SK-N-SH (cell line): ENCODE measurements at regions not wholly inside any gene's neighbourhood (a gene's known extent, or its start where the extent isn't known, plus 50 kb on each side); places are given as distances from the start of the nearest gene placed in this dataset.

Experiments used
- CTCF ChIA-PET: fragments of 300-600, 350-600 bp; formaldehyde crosslinking; extraction: SDS; loops from one replicate; lab custom pipeline; 2021; lab: Yijun Ruan, JAX
- POLR2A ChIA-PET: fragments of 350-600 bp; sonication (Branson Sonifier 250); formaldehyde crosslinking; extraction: SDS; loops from one replicate; lab custom pipeline; 2020; ENCODE audit warnings: antibody characterized with exemption, inconsistent platforms; lab: Yijun Ruan, JAX
- DNase-seq: peaks from one replicate; pipeline ENCODE4 v3.0.0; 2012
- H2AFZ ChIP-seq: fragments of 200-600 bp; sonication (generic); 2 replicates; pipeline ENCODE4 v1.8.1; 2016; ENCODE audit warnings: antibody characterized with exemption, mild to moderate bottlenecking, low read depth
- H3F3A ChIP-seq: fragments of 200-600 bp; sonication (generic); replicated peaks from 2 replicates; pipeline ENCODE3; 2016; ENCODE audit warnings: antibody characterized with exemption, mild to moderate bottlenecking; ENCODE audit not compliant: insufficient read depth
- H3K27ac ChIP-seq, 2 experiments: fragments of 200-500 bp in 1 of 2; fragments of 200-600 bp in 1 of 2; sonication (Bioruptor generic) in 1 of 2; sonication (generic), shearing (Covaris generic) in 1 of 2; 2 replicates each; pipeline versions ENCODE4 v1.5.1 to v1.6.1; 2014 to 2016; ENCODE audit warnings: low read depth in 2 of 2, inconsistent platforms in 1 of 2, low read length in 1 of 2, mild to moderate bottlenecking in 1 of 2, mixed read lengths in 1 of 2
- H3K27me3 ChIP-seq: fragments of 200-600 bp; sonication (generic), shearing (Covaris generic); 2 replicates; pipeline ENCODE4 v1.6.1; 2016; ENCODE audit warnings: mixed run types; ENCODE audit not compliant: insufficient read depth
- H3K36me3 ChIP-seq, 2 experiments: fragments of 200-500 bp in 1 of 2; fragments of 200-600 bp in 1 of 2; sonication (Bioruptor generic) in 1 of 2; sonication (generic) in 1 of 2; replicated peaks in 1 of 2; 2 replicates each; pipeline versions ENCODE3 to v1.5.1; 2014 to 2016; ENCODE audit warnings: low read length in 1 of 2, mild to moderate bottlenecking in 1 of 2; ENCODE audit not compliant: insufficient read depth in 2 of 2, control insufficient read depth in 1 of 2
- H3K4me1 ChIP-seq, 2 experiments: fragments of 200-500 bp in 1 of 2; fragments of 200-600 bp in 1 of 2; sonication (Bioruptor generic) in 1 of 2; sonication (generic), shearing (Covaris generic) in 1 of 2; 2 replicates each; pipeline versions ENCODE4 v1.5.1 to v1.6.1; 2014 to 2016; ENCODE audit warnings: low read depth in 1 of 2, low read length in 1 of 2, mixed run types in 1 of 2; ENCODE audit not compliant: insufficient read depth in 2 of 2, control insufficient read depth in 1 of 2
- H3K4me2 ChIP-seq: fragments of 200-600 bp; sonication (generic), shearing (Covaris generic); 2 replicates; pipeline ENCODE4 v1.6.1; 2017; ENCODE audit warnings: mixed run types
- H3K4me3 ChIP-seq, 2 experiments: fragments of 200-500 bp in 1 of 2; fragments of 200-600 bp in 1 of 2; sonication (Bioruptor generic) in 1 of 2; sonication (generic), shearing (Covaris generic) in 1 of 2; 2 replicates each; pipeline versions ENCODE4 v1.5.1 to v1.8.1; 2014 to 2016; ENCODE audit warnings: low read depth in 2 of 2, inconsistent platforms in 1 of 2, low read length in 1 of 2, mild to moderate bottlenecking in 1 of 2, mixed read lengths in 1 of 2, moderate library complexity in 1 of 2
- H3K79me2 ChIP-seq: fragments of 200-600 bp; sonication (generic); 2 replicates; pipeline ENCODE4 v1.8.1; 2017; ENCODE audit warnings: mild to moderate bottlenecking; ENCODE audit not compliant: insufficient read depth
- H3K9ac ChIP-seq: fragments of 200-600 bp; sonication (generic); 2 replicates; pipeline ENCODE4 v1.6.1; 2017; ENCODE audit warnings: mixed run types
- H3K9me2 ChIP-seq: fragments of 200-600 bp; sonication (generic); 2 replicates; pipeline ENCODE4 v1.6.1; 2017; ENCODE audit warnings: mixed run types
- H3K9me3 ChIP-seq: fragments of 200-600 bp; sonication (generic); 2 replicates; pipeline ENCODE4 v1.6.1; 2017; ENCODE audit warnings: mixed run types, mild to moderate bottlenecking, moderate library complexity
- H4K20me1 ChIP-seq: fragments of 200-600 bp; sonication (generic); 2 replicates; pipeline ENCODE4 v1.6.1; 2017; ENCODE audit warnings: mild to moderate bottlenecking, mixed run types; ENCODE audit not compliant: insufficient read depth
- CHD2 ChIP-seq: fragments of 150-350 bp; IDR thresholded peaks from 2 replicates; pipeline ENCODE4 v1.6.1; 2018; ENCODE audit warnings: low read length; ENCODE audit not compliant: partially characterized antibody
- CTCF ChIP-seq: fragments of 200-600 bp; sonication (generic); IDR thresholded peaks from 2 replicates; pipeline ENCODE4 v1.6.1; 2017; ENCODE audit warnings: antibody characterized with exemption, mild to moderate bottlenecking, moderate library complexity
- ELF1 ChIP-seq: IDR thresholded peaks from 2 replicates; pipeline ENCODE4 v1.4.0; 2012
- EZH2phosphoT487 ChIP-seq: fragments of 200-600 bp; sonication (generic); IDR thresholded peaks from 2 replicates; pipeline ENCODE4 v1.6.1; 2017; ENCODE audit warnings: low read depth, mixed run types, mild to moderate bottlenecking, antibody characterized with exemption, moderate library complexity, borderline replicate concordance
- FOSL2 ChIP-seq: IDR thresholded peaks from 2 replicates; pipeline ENCODE4 v1.4.0; 2012; ENCODE audit warnings: low read depth, mild to moderate bottlenecking, moderate library complexity, borderline replicate concordance
- FOXJ3 ChIP-seq: sonication (generic); formaldehyde crosslinking; IDR thresholded peaks from 2 replicates; pipeline ENCODE4 v1.5.1; 2020; ENCODE audit warnings: mild to moderate bottlenecking, missing genetic modification reagents
- IRF3 ChIP-seq: fragments of 150-350 bp; IDR thresholded peaks from 2 replicates; pipeline ENCODE4 v1.6.1; 2016; ENCODE audit warnings: mild to moderate bottlenecking, low read depth, low read length
- MAX ChIP-seq: IDR thresholded peaks from 2 replicates; pipeline ENCODE4 v1.4.0; 2012; ENCODE audit warnings: low read depth
- POLR2AphosphoS5 ChIP-seq: IDR thresholded peaks from 2 replicates; pipeline ENCODE4 v1.6.1; 2012; ENCODE audit warnings: low read depth, low read length
- RCOR1 ChIP-seq: fragments of 150-350 bp; IDR thresholded peaks from 2 replicates; pipeline ENCODE4 v1.6.1; 2017; ENCODE audit warnings: antibody characterized with exemption, low read length
- REST ChIP-seq: IDR thresholded peaks from 2 replicates; pipeline ENCODE4 v1.6.1; 2012; ENCODE audit warnings: mild to moderate bottlenecking, low read depth, low read length, moderate library complexity
- TAF1 ChIP-seq: IDR thresholded peaks from 2 replicates; pipeline ENCODE4 v1.6.1; 2012; ENCODE audit warnings: low read depth, mild to moderate bottlenecking, low read length, moderate library complexity, borderline replicate concordance
- USF1 ChIP-seq: IDR thresholded peaks from 2 replicates; pipeline ENCODE4 v1.4.0; 2012; ENCODE audit warnings: low read depth, borderline replicate concordance
- USF2 ChIP-seq: fragments of 150-350 bp; IDR thresholded peaks from 2 replicates; pipeline ENCODE4 v1.6.1; 2017; ENCODE audit warnings: antibody characterized with exemption, low read length, low read depth, borderline replicate concordance
- WGBS: methylation state at CpG from one replicate; pipeline ENCODE4 v1.1.6; 2017; ENCODE audit warnings: low lambda C conversion rate; 5-methylcytosine and 5-hydroxymethylcytosine counted together

GRCh38 chr5:167271511-167271910 is 1019.9 kb upstream of the WWC1 start:
- TF ChIP-seq FOSL2 (no peak), IRF3 (no peak), TAF1 (no peak), USF1 (no peak), CHD2 (no peak), EZH2phosphoT487 (no peak)
- TF ChIP-seq, all 33 proteins: peak for 0
- Histone ChIP-seq H3K4me2 (no peak overlapping the region), H3K79me2 (no peaks in the 10 kb centered on the region), H3K9me3 (no peaks in the 10 kb centered on the region), H2AFZ (no peak overlapping the region), H3K9ac (no peak overlapping the region), H3K4me1 (no peaks in the 10 kb centered on the region; a peak in 1 of 4 replicates), H3K9me2 (no peaks in the 10 kb centered on the region), H3K27ac (no peak overlapping the region), H3K36me3 (no peaks in the 10 kb centered on the region), H3F3A (no peaks in the 10 kb centered on the region), H3K4me3 (no peak overlapping the region), H3K27me3 (no peaks in the 10 kb centered on the region), H4K20me1 (no peaks in the 10 kb centered on the region)
- DNase-seq: no peak
- POLR2A ChIA-PET: no interaction called here
- CTCF ChIA-PET: interaction anchor here (0.6 to 0.8 kb wide), 2 partner anchors 10 to 1540 kb away, joined by 3 read pairs; no protein-coding TSS in a partner anchor
- 68% methylated on average over 4 of the region's 4 CpGs for WGBS

GRCh38 chr5:167280111-167280510 is 1011.3 kb upstream of the WWC1 start:
- H3K9me2 ChIP-seq: no peaks in the 10 kb centered on the region
- no peaks in the 10 kb centered on the region for H3K27me3 ChIP-seq
- H3K36me3 ChIP-seq: no peaks in the 10 kb centered on the region
- ChIA-PET POLR2A (no interaction called here), CTCF (no interaction called here)
- H3K9me3 ChIP-seq: no peaks in the 10 kb centered on the region
- H3K9ac ChIP-seq: no peak overlapping the region
- 58% methylated on average over 2 of the region's 3 CpGs for WGBS
- H3K4me1 ChIP-seq: no peaks in the 10 kb centered on the region
- no peak overlapping the region for H2AFZ ChIP-seq
- H3K4me2 ChIP-seq: no peak overlapping the region
- H3K4me3 ChIP-seq: no peak overlapping the region
- peaks cover 4% of the 10 kb centered on the region for H3F3A ChIP-seq
- no peak overlapping the region for H3K27ac ChIP-seq
- H4K20me1 ChIP-seq: no peaks in the 10 kb centered on the region
- no peak for DNase-seq
- no peaks in the 10 kb centered on the region for H3K79me2 ChIP-seq
- no peak for TF ChIP-seq POLR2AphosphoS5
- no peak for TF ChIP-seq REST
- no peak for TF ChIP-seq IRF3
- no peak for TF ChIP-seq RCOR1
- no peak for TF ChIP-seq ELF1
- no peak for TF ChIP-seq CTCF
- TF ChIP-seq USF1: no peak
- TF ChIP-seq MAX: no peak
- no peak for TF ChIP-seq USF2
- TF ChIP-seq FOSL2: no peak
- no peak for TF ChIP-seq FOXJ3 (CRISPR knock-in tag)
- no peak for TF ChIP-seq CHD2
